ENCODE measurements at regions not wholly inside any gene's neighbourhood (a gene's known extent, or its start where the extent isn't known, plus 50 kb on each side); places are given as distances from the start of the nearest gene placed in this dataset.

DNA sequence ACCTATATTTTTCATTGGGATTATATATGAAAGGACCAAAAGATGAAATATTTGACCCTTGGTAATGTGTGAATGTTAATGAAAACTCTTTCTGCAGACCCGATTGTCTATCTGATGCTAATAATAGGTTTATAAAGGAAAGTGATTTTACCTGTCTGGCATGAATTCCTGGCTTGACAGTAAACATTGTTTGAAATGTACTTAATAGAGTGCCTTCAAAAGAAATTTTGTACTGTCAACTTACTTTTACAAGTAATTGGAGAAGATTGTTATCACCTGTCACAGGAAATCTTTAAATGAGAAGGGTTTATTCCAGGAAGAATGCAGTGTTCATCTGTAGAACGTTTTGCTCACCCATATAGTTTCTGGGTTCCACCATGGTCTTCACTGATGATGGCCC is 588.2 kb downstream of the INHBA start:
- no peak overlapping the region for H3K4me2 ChIP-seq (ENCODE audit: control insufficient read depth, insufficient read depth)
- ChIA-PET SMC1A (ENCODE audit: uncharacterized antibody, unreplicated experiment) (interaction anchor here (0.6 to 1.3 kb wide), 3 partner anchors 11 to 83 kb away, joined by 3 to 4 read pairs (median 4); no protein-coding TSS in a partner anchor), POLR2A (interaction anchor here (0.5 to 1.9 kb wide), 2 partner anchors 9 to 12 kb away, joined by 3 to 8 read pairs; no protein-coding TSS in a partner anchor), CTCF (interaction anchor here (0.6 to 3.0 kb wide), 2 partner anchors 11 to 24 kb away, joined by 3 to 10 read pairs; no protein-coding TSS in a partner anchor), RAD21 (ENCODE audit: unreplicated experiment) (no interaction called here)
- no peaks in the 10 kb centered on the region for H3K4me1 ChIP-seq (ENCODE audit: control insufficient read depth, insufficient read depth, low read length)
- no peaks in the 10 kb centered on the region for H3K36me3 ChIP-seq (ENCODE audit: control insufficient read depth in 2 of 2, insufficient read depth in 2 of 2, low read length in 1 of 2)
- DNase-seq (ENCODE audit: low read depth, low spot score): no peak
- H3K9ac ChIP-seq (ENCODE audit: control insufficient read depth, insufficient read depth, low read length): no peak overlapping the region
- intact Hi-C loops (cut with micrococcal nuclease; ENCODE audit: unreplicated experiment) (no loop called here), in situ Hi-C loops (cut with MboI) (no loop called here)
- no TSS peak for BruUV-seq (replicated peaks)
- H3K9me3 ChIP-seq (replicated peaks; ENCODE audit: control insufficient read depth, insufficient read depth, low read length): no peaks in the 10 kb centered on the region
- ATAC-seq: no peak
- no peak overlapping the region for H2AFZ ChIP-seq (ENCODE audit: control insufficient read depth, low read depth, low read length)
- no peak overlapping the region for H3K27ac ChIP-seq (ENCODE audit: control insufficient read depth, insufficient read depth)
- WGBS (ENCODE audit: insufficient coverage, insufficient replicate concordance, low lambda C conversion rate, missing lambda C conversion rate): 13% methylated on average over 2 of the region's 2 CpGs
- no peaks in the 10 kb centered on the region for H4K20me1 ChIP-seq (ENCODE audit: control insufficient read depth, insufficient read depth)
- H3K27me3 ChIP-seq (replicated peaks in 1 of 2; ENCODE audit: control insufficient read depth in 2 of 2, insufficient read depth in 2 of 2, low read length in 1 of 2): no peaks in the 10 kb centered on the region
- TF ChIP-seq SP1 (IDR thresholded peaks at IDR 0.05; ENCODE audit: low read depth, low read length): no peak
- no peak for TF ChIP-seq PAX8 (IDR thresholded peaks at IDR 0.05)
- TF ChIP-seq POLR2AphosphoS2 (IDR thresholded peaks at IDR 0.05; ENCODE audit: low read depth, low read length): no peak
- no peak for TF ChIP-seq RFX5 (IDR thresholded peaks at IDR 0.05; ENCODE audit: low read depth, low read length)
- TF ChIP-seq MYC (IDR thresholded peaks at IDR 0.05; ENCODE audit: insufficient read depth, insufficient read length, insufficient replicate concordance, low read length, severe bottlenecking): no peak
- TF ChIP-seq, protein P1, sequence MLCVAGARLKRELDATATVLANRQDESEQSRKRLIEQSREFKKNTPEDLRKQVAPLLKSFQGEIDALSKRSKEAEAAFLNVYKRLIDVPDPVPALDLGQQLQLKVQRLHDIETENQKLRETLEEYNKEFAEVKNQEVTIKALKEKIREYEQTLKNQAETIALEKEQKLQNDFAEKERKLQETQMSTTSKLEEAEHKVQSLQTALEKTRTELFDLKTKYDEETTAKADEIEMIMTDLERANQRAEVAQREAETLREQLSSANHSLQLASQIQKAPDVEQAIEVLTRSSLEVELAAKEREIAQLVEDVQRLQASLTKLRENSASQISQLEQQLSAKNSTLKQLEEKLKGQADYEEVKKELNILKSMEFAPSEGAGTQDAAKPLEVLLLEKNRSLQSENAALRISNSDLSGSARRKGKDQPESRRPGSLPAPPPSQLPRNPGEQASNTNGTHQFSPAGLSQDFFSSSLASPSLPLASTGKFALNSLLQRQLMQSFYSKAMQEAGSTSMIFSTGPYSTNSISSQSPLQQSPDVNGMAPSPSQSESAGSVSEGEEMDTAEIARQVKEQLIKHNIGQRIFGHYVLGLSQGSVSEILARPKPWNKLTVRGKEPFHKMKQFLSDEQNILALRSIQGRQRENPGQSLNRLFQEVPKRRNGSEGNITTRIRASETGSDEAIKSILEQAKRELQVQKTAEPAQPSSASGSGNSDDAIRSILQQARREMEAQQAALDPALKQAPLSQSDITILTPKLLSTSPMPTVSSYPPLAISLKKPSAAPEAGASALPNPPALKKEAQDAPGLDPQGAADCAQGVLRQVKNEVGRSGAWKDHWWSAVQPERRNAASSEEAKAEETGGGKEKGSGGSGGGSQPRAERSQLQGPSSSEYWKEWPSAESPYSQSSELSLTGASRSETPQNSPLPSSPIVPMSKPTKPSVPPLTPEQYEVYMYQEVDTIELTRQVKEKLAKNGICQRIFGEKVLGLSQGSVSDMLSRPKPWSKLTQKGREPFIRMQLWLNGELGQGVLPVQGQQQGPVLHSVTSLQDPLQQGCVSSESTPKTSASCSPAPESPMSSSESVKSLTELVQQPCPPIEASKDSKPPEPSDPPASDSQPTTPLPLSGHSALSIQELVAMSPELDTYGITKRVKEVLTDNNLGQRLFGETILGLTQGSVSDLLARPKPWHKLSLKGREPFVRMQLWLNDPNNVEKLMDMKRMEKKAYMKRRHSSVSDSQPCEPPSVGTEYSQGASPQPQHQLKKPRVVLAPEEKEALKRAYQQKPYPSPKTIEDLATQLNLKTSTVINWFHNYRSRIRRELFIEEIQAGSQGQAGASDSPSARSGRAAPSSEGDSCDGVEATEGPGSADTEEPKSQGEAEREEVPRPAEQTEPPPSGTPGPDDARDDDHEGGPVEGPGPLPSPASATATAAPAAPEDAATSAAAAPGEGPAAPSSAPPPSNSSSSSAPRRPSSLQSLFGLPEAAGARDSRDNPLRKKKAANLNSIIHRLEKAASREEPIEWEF (IDR thresholded peaks at IDR 0.05; ENCODE audit: insufficient replicate concordance, low read depth, low read length): no peak
- TF ChIP-seq YBX1 (IDR thresholded peaks at IDR 0.05): no peak
- no peaks in the 10 kb centered on the region for H3K79me2 ChIP-seq (ENCODE audit: control insufficient read depth, insufficient read depth, low read length)
- no peak overlapping the region for H3K4me3 ChIP-seq
- FAIRE-seq: no peak

Data from GM12878 (cell line).